Esophagus squamous epithelium (tissue), 4 donors: ENCODE measurements at regions not wholly inside any gene's neighbourhood (a gene's known extent, or its start where the extent isn't known, plus 50 kb on each side); places are given as distances from the start of the nearest gene placed in this dataset.

Source experiments
- POLR2A ChIP-seq, 4 donors: fragments of 450-650 bp; IDR thresholded peaks; one replicate each; pipeline ENCODE4 v1.6.1; 2017; ENCODE audit warnings: antibody characterized with exemption in 4 of 4, mild to moderate bottlenecking in 4 of 4, moderate library complexity in 3 of 4
- TF ChIP-seq, protein P1 (sequence below), 6 experiments: fragments of 450-650 bp in 4 of 6; fragments of 200-600 bp in 2 of 6; sonication (generic) in 2 of 6; IDR thresholded peaks; one replicate each; pipeline ENCODE4 v1.5.1; 2016 to 2019; ENCODE audit warnings: antibody characterized with exemption in 6 of 6, mild to moderate bottlenecking in 4 of 6, moderate library complexity in 4 of 6

DNA sequence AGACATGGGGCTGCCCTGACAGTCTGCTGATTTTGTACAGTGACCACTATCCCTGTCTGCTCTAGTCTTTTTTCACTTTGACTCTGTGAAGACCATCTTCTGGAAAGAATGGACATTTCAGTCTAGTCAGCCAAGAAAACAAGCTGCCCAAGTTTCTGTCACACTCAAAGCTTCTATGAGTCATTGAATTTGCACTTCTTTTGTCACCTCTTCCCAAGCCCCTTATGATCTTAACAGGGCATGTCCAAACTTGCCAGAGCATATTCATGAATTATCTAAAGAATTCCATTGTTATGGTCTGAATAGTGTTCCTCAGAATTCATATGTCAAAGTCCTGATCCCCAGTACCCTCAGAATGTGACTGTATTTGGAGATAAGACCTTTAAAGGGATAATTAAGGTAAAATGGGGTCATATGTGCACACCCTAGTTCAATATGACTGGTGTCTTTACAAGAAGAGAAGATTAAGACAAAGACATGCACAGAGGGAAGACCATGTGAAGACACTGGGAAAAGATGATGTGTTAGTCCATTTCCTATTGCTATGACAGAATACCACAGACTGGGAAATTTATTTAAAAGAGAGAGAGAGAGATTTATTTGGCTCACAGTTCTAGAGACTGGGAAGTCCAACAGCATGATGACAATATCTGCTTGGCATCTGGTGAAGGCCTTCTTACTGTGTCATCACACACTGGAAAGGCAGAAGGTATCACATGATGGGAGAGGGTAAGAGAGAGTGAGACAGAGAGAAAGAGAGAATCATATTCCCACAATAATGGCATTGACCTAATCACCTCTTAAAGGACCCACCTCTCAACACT, 242.6 kb downstream of the BTG1 start:
- TF ChIP-seq, protein P1, sequence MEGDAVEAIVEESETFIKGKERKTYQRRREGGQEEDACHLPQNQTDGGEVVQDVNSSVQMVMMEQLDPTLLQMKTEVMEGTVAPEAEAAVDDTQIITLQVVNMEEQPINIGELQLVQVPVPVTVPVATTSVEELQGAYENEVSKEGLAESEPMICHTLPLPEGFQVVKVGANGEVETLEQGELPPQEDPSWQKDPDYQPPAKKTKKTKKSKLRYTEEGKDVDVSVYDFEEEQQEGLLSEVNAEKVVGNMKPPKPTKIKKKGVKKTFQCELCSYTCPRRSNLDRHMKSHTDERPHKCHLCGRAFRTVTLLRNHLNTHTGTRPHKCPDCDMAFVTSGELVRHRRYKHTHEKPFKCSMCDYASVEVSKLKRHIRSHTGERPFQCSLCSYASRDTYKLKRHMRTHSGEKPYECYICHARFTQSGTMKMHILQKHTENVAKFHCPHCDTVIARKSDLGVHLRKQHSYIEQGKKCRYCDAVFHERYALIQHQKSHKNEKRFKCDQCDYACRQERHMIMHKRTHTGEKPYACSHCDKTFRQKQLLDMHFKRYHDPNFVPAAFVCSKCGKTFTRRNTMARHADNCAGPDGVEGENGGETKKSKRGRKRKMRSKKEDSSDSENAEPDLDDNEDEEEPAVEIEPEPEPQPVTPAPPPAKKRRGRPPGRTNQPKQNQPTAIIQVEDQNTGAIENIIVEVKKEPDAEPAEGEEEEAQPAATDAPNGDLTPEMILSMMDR (IDR thresholded peaks at IDR 0.05): no peak
- TF ChIP-seq POLR2A (IDR thresholded peaks at IDR 0.05): no peak
